PC-3 (cell line): ENCODE measurements at regions not wholly inside any gene's neighbourhood (a gene's known extent, or its start where the extent isn't known, plus 50 kb on each side); places are given as distances from the start of the nearest gene placed in this dataset.

Experiments used
- EZH2 ChIP-seq: fragments of 300-600 bp; sonication (generic); IDR thresholded peaks from one replicate; pipeline ENCODE4 v1.6.1; 2017; ENCODE audit warnings: antibody characterized with exemption, mild to moderate bottlenecking, low read length; ENCODE audit not compliant: unreplicated experiment
- TF ChIP-seq, protein P1 (sequence below): fragments of 300-600 bp; sonication (generic); conservative IDR thresholded peaks from 2 replicates; pipeline ENCODE4 v1.5.1; 2017; ENCODE audit warnings: antibody characterized with exemption, low read depth, mild to moderate bottlenecking, low read length

DNA sequence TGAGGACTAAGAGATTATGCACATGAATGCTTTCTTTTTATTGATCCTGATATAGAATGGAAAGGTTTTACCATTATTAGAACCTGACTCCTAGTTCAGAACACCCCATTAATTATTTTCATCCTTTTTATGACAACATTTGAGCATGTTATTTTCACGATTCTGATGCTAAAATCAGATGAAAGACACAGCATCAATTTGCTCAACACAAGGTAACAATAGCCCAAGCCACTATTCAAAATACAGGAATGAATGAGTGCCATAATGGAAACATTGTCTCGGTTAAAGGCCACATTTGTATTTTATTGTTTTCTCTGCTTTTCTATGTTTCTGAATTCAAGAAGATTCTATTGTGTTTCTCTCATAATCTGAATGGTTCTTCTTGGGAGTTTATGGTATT is 126.3 kb upstream of the POF1B start:
- TF ChIP-seq, protein P1, sequence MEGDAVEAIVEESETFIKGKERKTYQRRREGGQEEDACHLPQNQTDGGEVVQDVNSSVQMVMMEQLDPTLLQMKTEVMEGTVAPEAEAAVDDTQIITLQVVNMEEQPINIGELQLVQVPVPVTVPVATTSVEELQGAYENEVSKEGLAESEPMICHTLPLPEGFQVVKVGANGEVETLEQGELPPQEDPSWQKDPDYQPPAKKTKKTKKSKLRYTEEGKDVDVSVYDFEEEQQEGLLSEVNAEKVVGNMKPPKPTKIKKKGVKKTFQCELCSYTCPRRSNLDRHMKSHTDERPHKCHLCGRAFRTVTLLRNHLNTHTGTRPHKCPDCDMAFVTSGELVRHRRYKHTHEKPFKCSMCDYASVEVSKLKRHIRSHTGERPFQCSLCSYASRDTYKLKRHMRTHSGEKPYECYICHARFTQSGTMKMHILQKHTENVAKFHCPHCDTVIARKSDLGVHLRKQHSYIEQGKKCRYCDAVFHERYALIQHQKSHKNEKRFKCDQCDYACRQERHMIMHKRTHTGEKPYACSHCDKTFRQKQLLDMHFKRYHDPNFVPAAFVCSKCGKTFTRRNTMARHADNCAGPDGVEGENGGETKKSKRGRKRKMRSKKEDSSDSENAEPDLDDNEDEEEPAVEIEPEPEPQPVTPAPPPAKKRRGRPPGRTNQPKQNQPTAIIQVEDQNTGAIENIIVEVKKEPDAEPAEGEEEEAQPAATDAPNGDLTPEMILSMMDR: no peak
- TF ChIP-seq EZH2: no peak
